ENCODE measurements at regions not wholly inside any gene's neighbourhood (a gene's known extent, or its start where the extent isn't known, plus 50 kb on each side); places are given as distances from the start of the nearest gene placed in this dataset.
"Not testable (repeated sequence)": the region's sequence is repeated elsewhere in the genome, so short reads cannot be mapped to it uniquely, and the experiment has no call there.

- 20 to 39% methylated on average over 1 of the region's 1 CpG for WGBS, 2 donors (ENCODE audit: low coverage in 1 of 2)
- no peaks in the 10 kb centered on the region for H3K4me1 ChIP-seq
- H3K36me3 ChIP-seq = no peaks in the 10 kb centered on the region
- no peak for DNase-seq
- no peaks in the 10 kb centered on the region for H3K9me3 ChIP-seq
- no peak overlapping the region for H3K4me3 ChIP-seq
- in situ Hi-C loops (cut with MboI; ENCODE audit: low pct_ligation_motif_present in 1 of 4, low pct_unique_long_range_greater_than_20kb in 1 of 4, low sequenced_read_pairs in 3 of 4) = no loop called here
- no peaks in the 10 kb centered on the region for H3K27me3 ChIP-seq
- intact Hi-C loops (cut with DNase I; ENCODE audit: low total_unique reads) = no loop called here
- TF ChIP-seq EP300 (IDR thresholded peaks at IDR 0.05; ENCODE audit: low read depth) (no peak), CTCF (IDR thresholded peaks at IDR 0.05) (no peak), POLR2AphosphoS5 (IDR thresholded peaks at IDR 0.05) (no peak), POLR2A (IDR thresholded peaks at IDR 0.05) (no peak)
- H3K27ac ChIP-seq = no peak overlapping the region
Measured at GRCh38 chr5:82942083-82942881, 134.9 kb downstream of the TMEM167A start.

GRCh38 chr5:82938901-82939725 is 138.1 kb downstream of the TMEM167A start:
- no peak for DNase-seq
- Histone ChIP-seq H3K27ac (no peak overlapping the region), H3K4me1 (no peaks in the 10 kb centered on the region), H3K27me3 (no peaks in the 10 kb centered on the region), H3K36me3 (no peaks in the 10 kb centered on the region), H3K9me3 (no peaks in the 10 kb centered on the region), H3K4me3 (no peak overlapping the region)
- TF ChIP-seq POLR2AphosphoS5 (IDR thresholded peaks at IDR 0.05) = no peak
- TF ChIP-seq POLR2A (IDR thresholded peaks at IDR 0.05) = no peak
- TF ChIP-seq EP300 (IDR thresholded peaks at IDR 0.05; ENCODE audit: low read depth) = no peak
- TF ChIP-seq CTCF (IDR thresholded peaks at IDR 0.05) = no peak
- intact Hi-C loops (cut with DNase I; ENCODE audit: low total_unique reads) (no loop called here), in situ Hi-C loops (cut with MboI; ENCODE audit: low pct_ligation_motif_present in 1 of 4, low pct_unique_long_range_greater_than_20kb in 1 of 4, low sequenced_read_pairs in 3 of 4) (no loop called here)
- WGBS, 2 donors (ENCODE audit: low coverage in 1 of 2) = 81 to 87% methylated on average over 4 of the region's 4 CpGs

GRCh38 chr5:82932473-82933220 is 144.5 kb downstream of the TMEM167A start:
- H3K9me3 ChIP-seq; H3K36me3 ChIP-seq; H3K27ac ChIP-seq; H3K27me3 ChIP-seq; intact Hi-C loops (cut with DNase I; ENCODE audit: low total_unique reads); DNase-seq; H3K4me3 ChIP-seq; H3K4me1 ChIP-seq; in situ Hi-C loops (cut with MboI; ENCODE audit: low pct_ligation_motif_present in 1 of 4, low pct_unique_long_range_greater_than_20kb in 1 of 4, low sequenced_read_pairs in 3 of 4): not testable (repeated sequence)
- 79 to 93% methylated on average over 4 to 27 of the region's 28 CpGs for WGBS, 2 donors (ENCODE audit: low coverage in 1 of 2)

- H3K27ac ChIP-seq = no peak overlapping the region
- H3K9me3 ChIP-seq = no peaks in the 10 kb centered on the region
- no peaks in the 10 kb centered on the region for H3K36me3 ChIP-seq
- 63 to 65% methylated on average over 3 of the region's 3 CpGs for WGBS, 2 donors (ENCODE audit: low coverage in 1 of 2)
- H3K27me3 ChIP-seq = no peaks in the 10 kb centered on the region
- intact Hi-C loops (cut with DNase I; ENCODE audit: low total_unique reads) = no loop called here
- TF ChIP-seq POLR2A (IDR thresholded peaks at IDR 0.05) (no peak), EP300 (IDR thresholded peaks at IDR 0.05; ENCODE audit: low read depth) (no peak), POLR2AphosphoS5 (IDR thresholded peaks at IDR 0.05) (no peak), CTCF (IDR thresholded peaks at IDR 0.05) (no peak)
- no peak overlapping the region for H3K4me3 ChIP-seq
- in situ Hi-C loops (cut with MboI; ENCODE audit: low pct_ligation_motif_present in 1 of 4, low pct_unique_long_range_greater_than_20kb in 1 of 4, low sequenced_read_pairs in 3 of 4) = no loop called here
- no peaks in the 10 kb centered on the region for H3K4me1 ChIP-seq
- DNase-seq = no peak
Measured at GRCh38 chr5:82931110-82931509, 146.1 kb downstream of the TMEM167A start.

Data from transverse colon (tissue), 4 donors.